Loucy (cell line): ENCODE measurements at regions not wholly inside any gene's neighbourhood (a gene's known extent, or its start where the extent isn't known, plus 50 kb on each side); places are given as distances from the start of the nearest gene placed in this dataset.

Experiments
- EZH2phosphoT487 ChIP-seq: fragments of 200-600 bp; IDR thresholded peaks from 2 replicates; pipeline ENCODE4 v1.6.1; 2018; ENCODE audit warnings: antibody characterized with exemption, mild to moderate bottlenecking, moderate library complexity, borderline replicate concordance
- TF ChIP-seq, protein P1 (sequence below): fragments of 200-600 bp; sonication (generic); conservative IDR thresholded peaks from 2 replicates; pipeline ENCODE4 v1.5.1; 2014; ENCODE audit warnings: mild to moderate bottlenecking, antibody characterized with exemption, low read length

- TF ChIP-seq, protein P1, sequence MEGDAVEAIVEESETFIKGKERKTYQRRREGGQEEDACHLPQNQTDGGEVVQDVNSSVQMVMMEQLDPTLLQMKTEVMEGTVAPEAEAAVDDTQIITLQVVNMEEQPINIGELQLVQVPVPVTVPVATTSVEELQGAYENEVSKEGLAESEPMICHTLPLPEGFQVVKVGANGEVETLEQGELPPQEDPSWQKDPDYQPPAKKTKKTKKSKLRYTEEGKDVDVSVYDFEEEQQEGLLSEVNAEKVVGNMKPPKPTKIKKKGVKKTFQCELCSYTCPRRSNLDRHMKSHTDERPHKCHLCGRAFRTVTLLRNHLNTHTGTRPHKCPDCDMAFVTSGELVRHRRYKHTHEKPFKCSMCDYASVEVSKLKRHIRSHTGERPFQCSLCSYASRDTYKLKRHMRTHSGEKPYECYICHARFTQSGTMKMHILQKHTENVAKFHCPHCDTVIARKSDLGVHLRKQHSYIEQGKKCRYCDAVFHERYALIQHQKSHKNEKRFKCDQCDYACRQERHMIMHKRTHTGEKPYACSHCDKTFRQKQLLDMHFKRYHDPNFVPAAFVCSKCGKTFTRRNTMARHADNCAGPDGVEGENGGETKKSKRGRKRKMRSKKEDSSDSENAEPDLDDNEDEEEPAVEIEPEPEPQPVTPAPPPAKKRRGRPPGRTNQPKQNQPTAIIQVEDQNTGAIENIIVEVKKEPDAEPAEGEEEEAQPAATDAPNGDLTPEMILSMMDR: no peak
- TF ChIP-seq EZH2phosphoT487: no peak
Measured at GRCh38 chr2:11891671-11892440, 145.4 kb downstream of the LPIN1 start.
